Hepatocyte (in vitro differentiated cells): ENCODE measurements at regions not wholly inside any gene's neighbourhood (a gene's known extent, or its start where the extent isn't known, plus 50 kb on each side); places are given as distances from the start of the nearest gene placed in this dataset.

Experiments used
- DNase-seq: peaks from one replicate; pipeline ENCODE4 v3.0.0-alpha.2; 2016; ENCODE audit warnings: low spot score
- H2AFZ ChIP-seq: fragments of 200-600 bp; sonication (generic); 2 replicates; pipeline ENCODE4 v1.6.0; 2016; ENCODE audit warnings: antibody characterized with exemption, mild to moderate bottlenecking
- H3K27ac ChIP-seq: fragments of 200-600 bp; sonication (generic); 2 replicates; pipeline ENCODE4 v1.5.1; 2016; ENCODE audit warnings: mild to moderate bottlenecking
- H3K27me3 ChIP-seq: fragments of 200-600 bp; sonication (generic); 2 replicates; pipeline ENCODE4 v1.6.1; 2016
- H3K36me3 ChIP-seq: fragments of 200-600 bp; sonication (generic); replicated peaks from 2 replicates; pipeline ENCODE4 v1.5.1; 2016; ENCODE audit warnings: low read depth; ENCODE audit not compliant: insufficient read depth
- H3K4me1 ChIP-seq: fragments of 200-600 bp; sonication (generic); 2 replicates; pipeline ENCODE4 v1.5.1; 2016; ENCODE audit warnings: mild to moderate bottlenecking, moderate library complexity; ENCODE audit not compliant: insufficient read depth
- H3K4me2 ChIP-seq: fragments of 200-600 bp; sonication (generic); 2 replicates; pipeline ENCODE4 v1.6.0; 2016
- H3K4me3 ChIP-seq: fragments of 200-600 bp; sonication (generic); 2 replicates; pipeline ENCODE4 v1.5.1; 2016; ENCODE audit warnings: mild to moderate bottlenecking
- H3K79me2 ChIP-seq: fragments of 200-600 bp; sonication (generic); 2 replicates; pipeline ENCODE4 v1.6.0; 2017; ENCODE audit warnings: mild to moderate bottlenecking
- H3K9me2 ChIP-seq: fragments of 200-600 bp; sonication (generic); replicated peaks from 2 replicates; pipeline ENCODE4 v1.6.0; 2017; ENCODE audit warnings: mild to moderate bottlenecking; ENCODE audit not compliant: insufficient read depth
- H3K9me3 ChIP-seq: fragments of 200-600 bp; sonication (generic); 2 replicates; pipeline ENCODE4 v1.5.1; 2016; ENCODE audit warnings: low read depth, mild to moderate bottlenecking
- H4K20me1 ChIP-seq: fragments of 200-600 bp; sonication (generic); 2 replicates; pipeline ENCODE4 v1.6.0; 2016; ENCODE audit warnings: mild to moderate bottlenecking; ENCODE audit not compliant: insufficient read depth, poor library complexity, severe bottlenecking
- EZH2 ChIP-seq: fragments of 200-600 bp; sonication (generic); IDR thresholded peaks from 2 replicates; pipeline ENCODE4 v1.6.1; 2016; ENCODE audit warnings: antibody characterized with exemption, mild to moderate bottlenecking, borderline replicate concordance
- EZH2phosphoT487 ChIP-seq: fragments of 200-600 bp; sonication (generic); IDR thresholded peaks from one replicate; pipeline ENCODE4 v1.6.1; 2018; ENCODE audit warnings: antibody characterized with exemption, mild to moderate bottlenecking, low read depth, moderate library complexity; ENCODE audit not compliant: unreplicated experiment, severe bottlenecking
- WGBS: methylation state at CpG from one replicate; pipeline ENCODE4 v1.1.6; 2016; ENCODE audit warnings: low lambda C conversion rate; ENCODE audit errors: missing lambda C conversion rate; 5-methylcytosine and 5-hydroxymethylcytosine counted together
- TF ChIP-seq, protein P1 (sequence below): fragments of 200-600 bp; sonication (generic); IDR thresholded peaks from 2 replicates; pipeline ENCODE4 v1.5.1; 2016; ENCODE audit warnings: antibody characterized with exemption, mild to moderate bottlenecking; ENCODE audit not compliant: poor library complexity

DNA sequence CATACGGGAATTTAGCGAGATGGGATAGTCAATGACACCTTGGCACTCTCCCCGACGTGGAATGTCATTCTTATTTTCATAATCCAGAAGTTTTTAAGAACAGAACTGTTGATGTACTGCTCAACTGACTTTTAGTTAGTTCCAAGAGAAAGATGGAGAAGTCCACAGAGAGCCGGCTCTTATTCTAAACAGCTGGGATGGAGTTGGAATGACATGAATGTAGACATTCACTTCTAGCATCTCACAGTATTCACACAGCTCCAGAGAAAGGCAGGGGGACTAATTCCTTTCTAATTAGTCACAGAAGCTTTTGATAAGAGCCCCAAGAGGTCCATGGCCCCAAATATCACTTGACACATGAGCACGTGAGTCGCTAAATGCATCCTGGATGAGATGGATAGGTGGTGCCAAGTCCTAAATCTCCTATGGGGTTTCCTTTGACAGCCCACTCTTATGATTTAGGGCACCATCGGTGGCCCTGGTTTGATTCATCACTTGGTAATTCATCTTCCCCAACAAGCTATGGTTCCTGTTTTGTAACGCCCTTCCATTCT, 420.3 kb upstream of the AUTS2 start:
- Histone ChIP-seq H3K9me3 (no peaks in the 10 kb centered on the region), H4K20me1 (no peaks in the 10 kb centered on the region), H3K27me3 (peaks cover 3% of the 10 kb centered on the region), H3K4me2 (no peak overlapping the region), H2AFZ (no peak overlapping the region), H3K9me2 (no peaks in the 10 kb centered on the region), H3K79me2 (no peaks in the 10 kb centered on the region), H3K36me3 (no peaks in the 10 kb centered on the region), H3K4me1 (no peaks in the 10 kb centered on the region), H3K4me3 (no peak overlapping the region), H3K27ac (no peak overlapping the region)
- no peak for DNase-seq
- 74% methylated on average over 9 of the region's 9 CpGs for WGBS
- TF ChIP-seq EZH2phosphoT487 (no peak), EZH2 (no peak)
- TF ChIP-seq, protein P1, sequence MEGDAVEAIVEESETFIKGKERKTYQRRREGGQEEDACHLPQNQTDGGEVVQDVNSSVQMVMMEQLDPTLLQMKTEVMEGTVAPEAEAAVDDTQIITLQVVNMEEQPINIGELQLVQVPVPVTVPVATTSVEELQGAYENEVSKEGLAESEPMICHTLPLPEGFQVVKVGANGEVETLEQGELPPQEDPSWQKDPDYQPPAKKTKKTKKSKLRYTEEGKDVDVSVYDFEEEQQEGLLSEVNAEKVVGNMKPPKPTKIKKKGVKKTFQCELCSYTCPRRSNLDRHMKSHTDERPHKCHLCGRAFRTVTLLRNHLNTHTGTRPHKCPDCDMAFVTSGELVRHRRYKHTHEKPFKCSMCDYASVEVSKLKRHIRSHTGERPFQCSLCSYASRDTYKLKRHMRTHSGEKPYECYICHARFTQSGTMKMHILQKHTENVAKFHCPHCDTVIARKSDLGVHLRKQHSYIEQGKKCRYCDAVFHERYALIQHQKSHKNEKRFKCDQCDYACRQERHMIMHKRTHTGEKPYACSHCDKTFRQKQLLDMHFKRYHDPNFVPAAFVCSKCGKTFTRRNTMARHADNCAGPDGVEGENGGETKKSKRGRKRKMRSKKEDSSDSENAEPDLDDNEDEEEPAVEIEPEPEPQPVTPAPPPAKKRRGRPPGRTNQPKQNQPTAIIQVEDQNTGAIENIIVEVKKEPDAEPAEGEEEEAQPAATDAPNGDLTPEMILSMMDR = no peak

DNA sequence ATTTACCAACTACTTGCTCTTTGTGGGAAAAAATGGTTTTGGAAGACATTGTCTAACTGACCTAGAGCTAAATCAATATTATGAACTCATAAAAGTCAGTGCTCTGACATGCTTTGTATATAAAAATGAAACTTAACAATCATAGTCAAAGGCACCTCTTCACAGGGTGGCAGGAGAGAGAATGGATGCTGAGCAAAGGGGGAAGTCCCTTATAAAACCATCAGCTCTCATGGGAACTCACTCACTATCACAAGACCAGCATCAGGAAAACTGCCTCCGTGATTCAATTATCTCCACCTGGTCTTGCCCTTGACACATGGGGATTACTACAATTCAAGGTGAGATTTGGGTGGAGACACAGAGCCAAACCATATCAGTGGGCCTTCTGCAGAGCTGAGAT, 417.6 kb upstream of the AUTS2 start:
- H3K9me2 ChIP-seq = no peaks in the 10 kb centered on the region
- no peak for DNase-seq
- no peak overlapping the region for H3K4me2 ChIP-seq
- H3K9me3 ChIP-seq = no peaks in the 10 kb centered on the region
- H3K27me3 ChIP-seq = no peaks in the 10 kb centered on the region
- H3K36me3 ChIP-seq = no peaks in the 10 kb centered on the region
- H4K20me1 ChIP-seq = no peaks in the 10 kb centered on the region
- WGBS = 57% methylated on average over 1 of the region's 1 CpG
- H2AFZ ChIP-seq = no peak overlapping the region
- no peaks in the 10 kb centered on the region for H3K79me2 ChIP-seq
- H3K4me1 ChIP-seq = no peaks in the 10 kb centered on the region
- no peak overlapping the region for H3K4me3 ChIP-seq
- TF ChIP-seq, protein P1 = no peak
- TF ChIP-seq EZH2 = no peak
- no peak for TF ChIP-seq EZH2phosphoT487
- no peak overlapping the region for H3K27ac ChIP-seq

- no peak for DNase-seq
- no peaks in the 10 kb centered on the region for H3K36me3 ChIP-seq
- no peak overlapping the region for H2AFZ ChIP-seq
- no peaks in the 10 kb centered on the region for H3K9me3 ChIP-seq
- no peaks in the 10 kb centered on the region for H3K79me2 ChIP-seq
- H3K4me1 ChIP-seq = no peaks in the 10 kb centered on the region
- H3K9me2 ChIP-seq = no peaks in the 10 kb centered on the region
- TF ChIP-seq, protein P1 = no peak
- TF ChIP-seq EZH2 = no peak
- no peak for TF ChIP-seq EZH2phosphoT487
- H3K4me2 ChIP-seq = no peak overlapping the region
- H3K27ac ChIP-seq = no peak overlapping the region
- no peak overlapping the region for H3K4me3 ChIP-seq
- H4K20me1 ChIP-seq = no peaks in the 10 kb centered on the region
- H3K27me3 ChIP-seq = no peaks in the 10 kb centered on the region
- WGBS = 89% methylated on average over 6 of the region's 6 CpGs
Measured at GRCh38 chr7:69182596-69183467, 415.4 kb upstream of the AUTS2 start.
